Astrocyte of the cerebellum (primary cell): ENCODE measurements at regions not wholly inside any gene's neighbourhood (a gene's known extent, or its start where the extent isn't known, plus 50 kb on each side); places are given as distances from the start of the nearest gene placed in this dataset.
A peak's percentile ranks its signal among the peaks of the same experiment; 100 is the strongest.

Experiments used
- DNase-seq: peaks from one replicate; pipeline ENCODE4 v3.0.0-alpha.2; 2011; ENCODE audit warnings: low read depth
- H3K4me3 ChIP-seq: 2 replicates; pipeline ENCODE4 v1.5.1; 2011; ENCODE audit warnings: mild to moderate bottlenecking, low read depth, low read length, moderate library complexity
- CTCF ChIP-seq: IDR thresholded peaks from 2 replicates; pipeline ENCODE4 v1.5.1; 2012; ENCODE audit warnings: low read length, low read depth, moderate library complexity, mild to moderate bottlenecking; ENCODE audit errors: missing control alignments
- in situ Hi-C: cut with HindIII; loops from 2 replicates; pipeline ENCODE4 v1.10.0; 2017; ENCODE audit warnings: low sequenced_read_pairs

GRCh38 chr11:64449381-64450167 is 90.6 kb downstream of the RPS6KA4 start:
- no peak for DNase-seq
- in situ Hi-C loops: no loop called here
- no peak overlapping the region for H3K4me3 ChIP-seq
- TF ChIP-seq CTCF: peak; percentile 90

GRCh38 chr11:64450168-64450560 is 91.2 kb downstream of the RPS6KA4 start:
- no peak for DNase-seq
- in situ Hi-C loops: no loop called here
- TF ChIP-seq CTCF: no peak

GRCh38 chr11:64451856-64452255 is 92.9 kb downstream of the RPS6KA4 start:
- in situ Hi-C loops: no loop called here
- no peak for DNase-seq
- no peak for TF ChIP-seq CTCF

More at GRCh38 chr11:64450168-64450560, 91.2 kb downstream of the RPS6KA4 start:
- H3K4me3 ChIP-seq: no peak overlapping the region

GRCh38 chr11:64453466-64453865 is 94.5 kb downstream of the RPS6KA4 start:
- no peak for TF ChIP-seq CTCF

More at GRCh38 chr11:64451856-64452255, 92.9 kb downstream of the RPS6KA4 start:
- no peak overlapping the region for H3K4me3 ChIP-seq

GRCh38 chr11:64455456-64456261 is 96.7 kb downstream of the RPS6KA4 start:
- no peak overlapping the region for H3K4me3 ChIP-seq
- in situ Hi-C loops: loop anchor here (5.0 kb wide), 1 partner anchor 62 kb away; no protein-coding TSS in a partner anchor
- DNase-seq: no peak
- TF ChIP-seq CTCF: no peak

More at GRCh38 chr11:64453466-64453865, 94.5 kb downstream of the RPS6KA4 start:
- in situ Hi-C loops: no loop called here
- H3K4me3 ChIP-seq: no peak overlapping the region
- no peak for DNase-seq

GRCh38 chr11:64456509-64457320 is 97.8 kb downstream of the RPS6KA4 start:
- no peak for DNase-seq
- in situ Hi-C loops: loop anchor here (5.0 kb wide), 1 partner anchor 61 kb away; no protein-coding TSS in a partner anchor
- H3K4me3 ChIP-seq: no peak overlapping the region
- no peak for TF ChIP-seq CTCF
